ENCODE measurements at regions not wholly inside any gene's neighbourhood (a gene's known extent, or its start where the extent isn't known, plus 50 kb on each side); places are given as distances from the start of the nearest gene placed in this dataset.
A peak's percentile ranks its signal among the peaks of the same experiment; 100 is the strongest.

DNA sequence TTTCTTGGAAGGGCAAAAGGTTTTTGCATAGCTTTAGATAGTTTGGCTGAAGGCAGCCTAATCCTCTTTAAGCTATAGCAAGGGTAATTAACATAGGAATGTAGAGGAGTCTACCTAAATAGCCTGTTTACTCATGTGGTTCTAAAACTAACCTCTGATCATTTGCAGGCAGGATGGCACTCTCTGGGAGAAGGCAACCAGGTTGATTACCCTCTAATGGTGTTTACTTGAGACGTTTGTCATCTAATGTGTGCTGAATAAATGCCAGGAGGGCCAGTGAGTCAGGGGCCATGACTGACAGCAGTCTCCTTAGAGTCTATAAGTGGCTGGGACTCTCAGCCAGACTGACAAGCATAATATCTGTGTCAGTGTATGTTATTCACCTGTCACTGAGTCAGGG lies 286.4 kb downstream of the PCNX1 start:
- Mint-ChIP-seq H3K4me1 (peaks cover 60 to 71% of the 10 kb centered on the region in 2 experiments), H3K27me3 (ENCODE audit: low read depth) (peaks cover 24% of the 10 kb centered on the region)

More for the DNA sequence above, 286.4 kb downstream of the PCNX1 start:
- TF ChIP-seq, protein P1, sequence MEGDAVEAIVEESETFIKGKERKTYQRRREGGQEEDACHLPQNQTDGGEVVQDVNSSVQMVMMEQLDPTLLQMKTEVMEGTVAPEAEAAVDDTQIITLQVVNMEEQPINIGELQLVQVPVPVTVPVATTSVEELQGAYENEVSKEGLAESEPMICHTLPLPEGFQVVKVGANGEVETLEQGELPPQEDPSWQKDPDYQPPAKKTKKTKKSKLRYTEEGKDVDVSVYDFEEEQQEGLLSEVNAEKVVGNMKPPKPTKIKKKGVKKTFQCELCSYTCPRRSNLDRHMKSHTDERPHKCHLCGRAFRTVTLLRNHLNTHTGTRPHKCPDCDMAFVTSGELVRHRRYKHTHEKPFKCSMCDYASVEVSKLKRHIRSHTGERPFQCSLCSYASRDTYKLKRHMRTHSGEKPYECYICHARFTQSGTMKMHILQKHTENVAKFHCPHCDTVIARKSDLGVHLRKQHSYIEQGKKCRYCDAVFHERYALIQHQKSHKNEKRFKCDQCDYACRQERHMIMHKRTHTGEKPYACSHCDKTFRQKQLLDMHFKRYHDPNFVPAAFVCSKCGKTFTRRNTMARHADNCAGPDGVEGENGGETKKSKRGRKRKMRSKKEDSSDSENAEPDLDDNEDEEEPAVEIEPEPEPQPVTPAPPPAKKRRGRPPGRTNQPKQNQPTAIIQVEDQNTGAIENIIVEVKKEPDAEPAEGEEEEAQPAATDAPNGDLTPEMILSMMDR (conservative IDR thresholded peaks at IDR 0.05): no peak
- Histone ChIP-seq H4K5ac (ENCODE audit: insufficient read length, low read depth, low read length) (no peak overlapping the region), H2BK15ac (ENCODE audit: low read depth, low read length) (no peak overlapping the region), H3K27ac (ENCODE audit: insufficient read length, low read depth, low read length) (no peak overlapping the region), H3K79me2 (ENCODE audit: insufficient read depth, low read length) (no peaks in the 10 kb centered on the region), H3K14ac (ENCODE audit: insufficient read depth, low read length) (no peak overlapping the region), H3K4me1 (ENCODE audit: insufficient read depth, low read length) (peaks cover 11% of the 10 kb centered on the region; the same call in 1 of the 2 replicates), H2BK20ac (ENCODE audit: low read depth, low read length, poor library complexity, severe bottlenecking) (no peak overlapping the region), H3K79me1 (ENCODE audit: insufficient read depth, low read depth, low read length, poor library complexity, severe bottlenecking) (no peaks in the 10 kb centered on the region), H3T11ph (ENCODE audit: low read length) (no peak overlapping the region), H3K27me3 (ENCODE audit: insufficient read depth, low read length) (no peaks in the 10 kb centered on the region), H2AK5ac (ENCODE audit: insufficient read length, low read length) (no peak overlapping the region), H3K18ac (ENCODE audit: insufficient read length, low read depth, low read length) (no peak overlapping the region), H4K8ac (replicated peaks; ENCODE audit: insufficient read length, low read depth, low read length) (no peak overlapping the region), H3K56ac (ENCODE audit: insufficient read length, low read depth, low read length) (no peak overlapping the region), H4K20me1 (ENCODE audit: control insufficient read depth, insufficient read depth, insufficient read length) (no peaks in the 10 kb centered on the region), H2AFZ (ENCODE audit: low read length) (no peak overlapping the region), H3K4ac (ENCODE audit: low read depth, low read length) (no peak overlapping the region), H4K91ac (ENCODE audit: insufficient read length, low read depth, low read length) (no peak overlapping the region), H2BK120ac (ENCODE audit: low read depth, low read length, poor library complexity, severe bottlenecking) (no peak overlapping the region), H3K9ac (ENCODE audit: extremely low read depth, insufficient read length, low read length) (no peak overlapping the region), H2BK12ac (ENCODE audit: insufficient read length, low read depth, low read length) (no peak overlapping the region), H3K4me2 (ENCODE audit: insufficient read depth, insufficient read length, low read length) (no peak overlapping the region), H2BK5ac (ENCODE audit: insufficient read length, low read length) (no peak overlapping the region), H3K23me2 (ENCODE audit: insufficient read length, low read depth, low read length, poor library complexity, severe bottlenecking) (no peaks in the 10 kb centered on the region), H3K9me3 (ENCODE audit: control insufficient read depth, low read depth, low read length) (no peaks in the 10 kb centered on the region), H3K23ac (ENCODE audit: insufficient read length, low read depth, low read length) (no peak overlapping the region)
- no CpG with 5 or more reads among the region's 1 CpG for WGBS (ENCODE audit: extremely low coverage, insufficient read length, low lambda C conversion rate)
- Mint-ChIP-seq H3K36me3 (ENCODE audit: insufficient read depth in 1 of 3, low read depth in 3 of 3) (no peaks in the 10 kb centered on the region; a peak in 2 of 7 replicates), H3K4me3 (peak overlapping the region in 1 of 2 experiments; percentile 26; a peak in 1 of 5 replicates), H3K27ac (peak overlapping the region in 1 of 3 experiments; percentile 93; a peak in 2 of 7 replicates), H3K9me3 (no peaks in the 10 kb centered on the region)
- DNase-seq: no peak
